ENCODE measurements at regions not wholly inside any gene's neighbourhood (a gene's known extent, or its start where the extent isn't known, plus 50 kb on each side); places are given as distances from the start of the nearest gene placed in this dataset.

DNA sequence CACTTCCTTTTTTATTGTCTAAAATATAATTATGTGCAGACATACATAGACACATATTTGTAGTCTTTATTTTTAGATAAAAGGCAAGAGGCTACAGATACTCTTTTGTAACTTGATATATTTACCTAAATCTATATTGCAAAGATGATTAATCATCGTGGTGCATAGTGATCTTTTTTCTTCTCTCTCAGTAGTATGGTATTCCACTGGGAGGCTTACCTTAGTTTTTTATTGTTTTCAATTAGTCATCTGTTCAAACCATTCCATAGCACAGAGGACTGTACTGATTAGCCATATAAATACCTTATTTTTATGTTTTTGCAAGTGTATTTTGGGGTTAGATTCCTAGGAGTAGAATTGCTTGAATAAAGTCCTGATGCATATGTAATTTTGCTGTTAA is 619.7 kb downstream of the GRXCR1 start:
- no peak overlapping the region for H3K4me3 ChIP-seq (ENCODE audit: low read length)
- DNase-seq (ENCODE audit: low read depth) = no peak
- no peak for TF ChIP-seq CTCF (conservative IDR thresholded peaks at IDR 0.05; ENCODE audit: low read length)

GRCh38 chr4:43525646-43526045 is 633.1 kb downstream of the GRXCR1 start:
- TF ChIP-seq CTCF (conservative IDR thresholded peaks at IDR 0.05; ENCODE audit: low read length) = no peak
- no peak overlapping the region for H3K4me3 ChIP-seq (ENCODE audit: low read length)

DNA sequence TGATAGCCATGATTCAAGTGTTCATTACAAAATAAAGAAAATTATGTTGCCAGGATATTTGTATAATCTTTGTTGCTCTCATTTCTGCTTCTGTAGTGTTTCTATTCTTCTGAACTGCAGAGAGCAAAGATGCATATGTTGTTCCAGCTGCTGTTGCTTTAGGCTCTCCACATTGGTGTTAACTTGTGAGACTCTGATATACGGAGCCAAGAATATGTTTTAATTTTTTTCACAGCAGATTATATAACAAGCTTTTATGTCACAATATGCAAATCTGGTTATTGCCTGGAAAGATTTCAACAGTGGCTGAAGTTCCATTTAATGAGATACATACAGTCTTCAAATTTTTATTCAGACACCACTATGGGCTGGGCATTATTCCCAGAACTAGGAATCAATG is 655.0 kb downstream of the GRXCR1 start:
- no peak for TF ChIP-seq CTCF (conservative IDR thresholded peaks at IDR 0.05; ENCODE audit: low read length)
- DNase-seq (ENCODE audit: low read depth) = no peak
- no peak overlapping the region for H3K4me3 ChIP-seq (ENCODE audit: low read length)

More at GRCh38 chr4:43525646-43526045, 633.1 kb downstream of the GRXCR1 start:
- DNase-seq (ENCODE audit: low read depth) = no peak

DNA sequence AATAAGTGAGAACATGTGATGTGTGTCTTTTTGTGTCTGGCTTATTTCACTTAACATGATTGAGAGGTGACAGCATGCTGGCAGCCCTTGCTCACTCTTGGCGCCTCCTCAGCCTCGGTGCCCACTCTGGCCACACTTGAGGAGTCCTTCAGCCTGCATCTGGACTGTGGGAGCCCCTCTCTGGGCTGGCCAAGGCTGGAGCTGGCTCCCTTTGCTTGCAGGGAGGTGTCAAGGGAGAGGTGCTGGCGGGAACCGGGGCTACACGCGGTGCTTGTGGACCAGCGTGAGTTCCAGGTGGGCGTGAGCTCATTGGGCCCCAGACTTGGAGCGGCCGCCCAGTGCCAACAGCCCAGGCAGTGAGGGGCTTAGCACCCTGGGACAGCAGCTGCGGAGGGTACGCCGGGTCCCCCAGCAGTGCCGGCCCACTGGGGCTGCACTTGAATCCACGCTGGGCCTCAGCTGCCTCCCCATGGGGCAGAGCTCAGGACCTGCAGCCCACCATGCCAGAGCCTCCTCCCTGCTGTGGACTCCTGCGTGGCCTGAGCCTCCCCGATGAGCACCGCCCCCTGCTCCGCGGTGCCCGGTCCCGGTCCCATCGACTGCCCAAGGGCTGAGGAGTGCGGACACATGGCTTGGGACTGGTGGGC is 658.6 kb downstream of the GRXCR1 start:
- TF ChIP-seq CTCF (conservative IDR thresholded peaks at IDR 0.05; ENCODE audit: low read length) = no peak
- no peak overlapping the region for H3K4me3 ChIP-seq (ENCODE audit: low read length)

DNA sequence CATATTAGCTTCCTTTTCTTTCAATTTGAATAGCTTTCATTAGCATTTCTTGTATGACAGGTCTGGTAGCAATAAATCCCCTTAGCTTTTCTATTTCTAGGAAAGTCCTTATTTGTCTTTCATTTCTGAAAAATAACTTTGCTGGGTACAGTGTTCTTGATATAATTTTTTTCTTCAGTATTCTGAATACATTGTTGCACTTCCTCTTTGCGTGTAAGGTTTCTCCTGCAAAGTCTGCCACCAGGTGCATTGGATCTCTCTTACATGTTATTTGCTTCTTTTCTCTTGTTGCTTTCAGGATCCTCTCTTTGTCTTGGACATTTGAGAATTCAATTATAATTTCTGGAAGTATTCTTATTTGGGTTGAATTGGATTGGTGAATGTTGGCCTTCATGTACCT is 663.7 kb downstream of the GRXCR1 start:
- no peak for DNase-seq (ENCODE audit: low read depth)
- H3K4me3 ChIP-seq (ENCODE audit: low read length) = no peak overlapping the region
- no peak for TF ChIP-seq CTCF (conservative IDR thresholded peaks at IDR 0.05; ENCODE audit: low read length)

More for the DNA sequence above, 658.6 kb downstream of the GRXCR1 start:
- no peak for DNase-seq (ENCODE audit: low read depth)

DNA sequence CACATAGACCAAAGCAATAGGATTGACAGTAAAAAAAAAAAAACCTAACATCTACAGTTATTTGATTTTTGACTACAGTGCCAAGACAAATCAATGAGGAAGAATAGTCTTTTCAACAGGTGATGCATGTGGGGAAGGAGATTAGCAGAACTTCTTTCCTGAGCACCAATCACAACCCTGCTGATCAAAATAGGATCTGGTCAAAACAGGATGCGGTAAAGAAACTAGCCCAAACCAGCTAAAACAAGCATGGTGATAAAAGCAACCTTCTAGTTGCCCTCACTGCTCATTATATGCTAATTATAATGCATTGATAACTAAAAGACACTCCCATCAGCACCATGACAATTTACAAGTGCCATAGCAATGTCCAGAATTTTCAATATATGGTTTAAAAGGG is 667.5 kb downstream of the GRXCR1 start:
- no peak for DNase-seq (ENCODE audit: low read depth)
- H3K4me3 ChIP-seq (ENCODE audit: low read length) = no peak overlapping the region
- no peak for TF ChIP-seq CTCF (conservative IDR thresholded peaks at IDR 0.05; ENCODE audit: low read length)

GRCh38 chr4:43564107-43564506 is 671.6 kb downstream of the GRXCR1 start:
- H3K4me3 ChIP-seq (ENCODE audit: low read length) = no peak overlapping the region
- no peak for TF ChIP-seq CTCF (conservative IDR thresholded peaks at IDR 0.05; ENCODE audit: low read length)
- DNase-seq (ENCODE audit: low read depth) = no peak

Measured in AG10803 (cell line).